Left lung (tissue), 4 donors: ENCODE measurements at regions not wholly inside any gene's neighbourhood (a gene's known extent, or its start where the extent isn't known, plus 50 kb on each side); places are given as distances from the start of the nearest gene placed in this dataset.

Experiments
- ATAC-seq: fragments of 200-7000 bp; cut with Tn5 transposase; one replicate; pipeline ENCODE4 v1.9.1; 2020; ENCODE audit warnings: moderate library complexity
- DNase-seq, 4 donors: peaks; one replicate each; pipeline ENCODE4 v3.0.0-alpha.2; 2013 to 2020
- H3K27ac ChIP-seq, 2 donors: fragments of 200-600 bp; sonication (generic) in 1 of 2; one replicate each; pipeline versions ENCODE4 v1.5.0 to v1.8.0; 2020 to 2021
- H3K27me3 ChIP-seq, 2 donors: fragments of 200-600 bp; sonication (generic) in 1 of 2; one replicate each; pipeline versions ENCODE4 v1.5.0 to v1.8.0; 2020 to 2021
- H3K36me3 ChIP-seq, 2 donors: fragments of 200-600 bp; sonication (generic) in 1 of 2; one replicate each; pipeline versions ENCODE4 v1.5.0 to v1.8.0; 2020 to 2021
- H3K4me1 ChIP-seq, 2 donors: fragments of 200-600 bp; one replicate each; pipeline ENCODE4 v1.8.0; 2021
- H3K4me3 ChIP-seq, 2 donors: fragments of 200-600 bp; sonication (generic) in 1 of 2; one replicate each; pipeline versions ENCODE4 v1.5.0 to v1.8.0; 2020 to 2021; ENCODE audit warnings: mild to moderate bottlenecking in 1 of 2
- H3K9me3 ChIP-seq, 2 donors: fragments of 200-600 bp; sonication (generic) in 1 of 2; one replicate each; pipeline versions ENCODE4 v1.5.0 to v1.8.0; 2020 to 2021
- CTCF ChIP-seq, 2 donors: fragments of 200-600 bp; sonication (generic) in 1 of 2; IDR thresholded peaks; one replicate each; pipeline versions ENCODE4 v1.5.0 to v1.8.0; 2021; ENCODE audit warnings: antibody characterized with exemption in 2 of 2
- intact Hi-C, 2 donors: fragments of 100-400 bp; cut with DNase I; formaldehyde crosslinking; loops; one replicate each; pipeline versions ENCODE4 v1.11.2 to v1.14.2; 2022
- donor health status: DM: no; HTN: yes; CAD: no.
- donor health status: DM: no; HTN: no; CAD: no.

- Histone ChIP-seq H3K27me3 (no peaks in the 10 kb centered on the region), H3K4me3 (no peak overlapping the region), H3K4me1 (no peaks in the 10 kb centered on the region), H3K27ac (no peak overlapping the region), H3K36me3 (no peaks in the 10 kb centered on the region), H3K9me3 (no peaks in the 10 kb centered on the region)
- no peak for DNase-seq
- no peak for ATAC-seq
- intact Hi-C loops, result no loop called here
- TF ChIP-seq CTCF (IDR thresholded peaks at IDR 0.05), result no peak
Observed at GRCh38 chrY:12253756-12254155, 447.3 kb upstream of the USP9Y start.

GRCh38 chrY:12271162-12271561 is 429.9 kb upstream of the USP9Y start:
- no peak for TF ChIP-seq CTCF (IDR thresholded peaks at IDR 0.05)
- no peaks in the 10 kb centered on the region for H3K4me1 ChIP-seq
- H3K4me3 ChIP-seq, result no peak overlapping the region
- no peaks in the 10 kb centered on the region for H3K36me3 ChIP-seq
- intact Hi-C loops, result no loop called here
- no peak for ATAC-seq
- H3K9me3 ChIP-seq, result no peaks in the 10 kb centered on the region
- no peak for DNase-seq
- H3K27me3 ChIP-seq, result no peaks in the 10 kb centered on the region
- no peak overlapping the region for H3K27ac ChIP-seq

- Histone ChIP-seq H3K27ac (no peak overlapping the region), H3K36me3 (no peaks in the 10 kb centered on the region), H3K4me1 (no peaks in the 10 kb centered on the region), H3K4me3 (no peak overlapping the region), H3K9me3 (no peaks in the 10 kb centered on the region), H3K27me3 (no peaks in the 10 kb centered on the region)
- intact Hi-C loops, result no loop called here
- DNase-seq, result peak in 1 of 4 donors; percentile 4
- no peak for ATAC-seq
- no peak for TF ChIP-seq CTCF (IDR thresholded peaks at IDR 0.05)
Observed at GRCh38 chrY:12285608-12286007, 415.4 kb upstream of the USP9Y start.

GRCh38 chrY:12288919-12289318 is 412.1 kb upstream of the USP9Y start:
- intact Hi-C loops, result no loop called here
- ATAC-seq, result no peak

GRCh38 chrY:12289415-12289814 is 411.6 kb upstream of the USP9Y start:
- H3K27ac ChIP-seq, result no peak overlapping the region
- H3K9me3 ChIP-seq, result no peaks in the 10 kb centered on the region
- no peaks in the 10 kb centered on the region for H3K27me3 ChIP-seq
- no peak for ATAC-seq
- no peaks in the 10 kb centered on the region for H3K36me3 ChIP-seq
- intact Hi-C loops, result no loop called here
- no peak for DNase-seq
- H3K4me3 ChIP-seq, result no peak overlapping the region
- H3K4me1 ChIP-seq, result no peaks in the 10 kb centered on the region
- no peak for TF ChIP-seq CTCF (IDR thresholded peaks at IDR 0.05)

More at GRCh38 chrY:12288919-12289318, 412.1 kb upstream of the USP9Y start:
- no peaks in the 10 kb centered on the region for H3K4me1 ChIP-seq
- no peak for TF ChIP-seq CTCF (IDR thresholded peaks at IDR 0.05)
- H3K36me3 ChIP-seq, result no peaks in the 10 kb centered on the region
- H3K27me3 ChIP-seq, result no peaks in the 10 kb centered on the region
- H3K27ac ChIP-seq, result no peak overlapping the region
- H3K9me3 ChIP-seq, result no peaks in the 10 kb centered on the region
- no peak for DNase-seq
- H3K4me3 ChIP-seq, result no peak overlapping the region
